ENCODE measurements at regions not wholly inside any gene's neighbourhood (a gene's known extent, or its start where the extent isn't known, plus 50 kb on each side); places are given as distances from the start of the nearest gene placed in this dataset.

DNA sequence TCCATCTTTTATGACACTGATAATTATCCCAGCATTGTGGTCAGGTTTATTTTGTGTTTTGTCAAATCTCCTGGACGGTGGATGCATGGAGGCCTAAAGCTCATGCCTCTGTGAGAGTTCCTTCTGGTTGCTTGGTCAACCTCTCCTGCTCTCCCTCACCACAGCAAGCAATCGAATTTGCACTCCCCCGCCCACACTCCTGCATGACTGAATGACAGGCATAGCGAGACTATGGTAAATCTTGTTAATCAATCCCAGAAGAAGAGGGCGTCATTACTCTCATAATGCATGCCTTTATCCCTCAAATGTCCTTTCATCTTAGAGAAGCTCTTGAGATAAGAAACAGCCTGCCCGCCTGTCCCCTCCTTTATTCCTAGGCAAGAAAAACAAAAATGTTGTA is 1215.0 kb upstream of the CDH9 start:
- TF ChIP-seq, protein P1, sequence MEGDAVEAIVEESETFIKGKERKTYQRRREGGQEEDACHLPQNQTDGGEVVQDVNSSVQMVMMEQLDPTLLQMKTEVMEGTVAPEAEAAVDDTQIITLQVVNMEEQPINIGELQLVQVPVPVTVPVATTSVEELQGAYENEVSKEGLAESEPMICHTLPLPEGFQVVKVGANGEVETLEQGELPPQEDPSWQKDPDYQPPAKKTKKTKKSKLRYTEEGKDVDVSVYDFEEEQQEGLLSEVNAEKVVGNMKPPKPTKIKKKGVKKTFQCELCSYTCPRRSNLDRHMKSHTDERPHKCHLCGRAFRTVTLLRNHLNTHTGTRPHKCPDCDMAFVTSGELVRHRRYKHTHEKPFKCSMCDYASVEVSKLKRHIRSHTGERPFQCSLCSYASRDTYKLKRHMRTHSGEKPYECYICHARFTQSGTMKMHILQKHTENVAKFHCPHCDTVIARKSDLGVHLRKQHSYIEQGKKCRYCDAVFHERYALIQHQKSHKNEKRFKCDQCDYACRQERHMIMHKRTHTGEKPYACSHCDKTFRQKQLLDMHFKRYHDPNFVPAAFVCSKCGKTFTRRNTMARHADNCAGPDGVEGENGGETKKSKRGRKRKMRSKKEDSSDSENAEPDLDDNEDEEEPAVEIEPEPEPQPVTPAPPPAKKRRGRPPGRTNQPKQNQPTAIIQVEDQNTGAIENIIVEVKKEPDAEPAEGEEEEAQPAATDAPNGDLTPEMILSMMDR (IDR thresholded peaks at IDR 0.05): no peak
- no peak for TF ChIP-seq POLR2A (IDR thresholded peaks at IDR 0.05)

All from Peyer's patch (tissue), 4 donors.